HG02571 (cell line): ENCODE measurements at regions not wholly inside any gene's neighbourhood (a gene's known extent, or its start where the extent isn't known, plus 50 kb on each side); places are given as distances from the start of the nearest gene placed in this dataset.

Experiments used
- ATAC-seq: cut with Tn5 transposase; IDR thresholded peaks from one replicate; pipeline ENCODE4 v1.9.1; 2021; ENCODE audit warnings: mild to moderate bottlenecking, moderate library complexity; ENCODE audit not compliant: unreplicated experiment

GRCh38 chr17:71963791-71964190 lies 157.0 kb upstream of the SOX9 start:
- ATAC-seq, result no peak

GRCh38 chr17:71964559-71964958 lies 156.3 kb upstream of the SOX9 start:
- no peak for ATAC-seq

- no peak for ATAC-seq
These were observed 154.8 kb upstream of the SOX9 start for GRCh38 chr17:71966055-71966454.

GRCh38 chr17:71966459-71967313 lies 154.1 kb upstream of the SOX9 start:
- ATAC-seq, result no peak

- no peak for ATAC-seq
These were observed 151.3 kb upstream of the SOX9 start for GRCh38 chr17:71969500-71969899.

GRCh38 chr17:71970312-71970711 lies 150.5 kb upstream of the SOX9 start:
- ATAC-seq, result no peak

- ATAC-seq, result no peak
These were observed 146.8 kb upstream of the SOX9 start for GRCh38 chr17:71974051-71974450.

GRCh38 chr17:71975331-71975801 lies 145.5 kb upstream of the SOX9 start:
- no peak for ATAC-seq

- ATAC-seq, result no peak
These were observed 144.7 kb upstream of the SOX9 start for GRCh38 chr17:71976011-71976649.

- no peak for ATAC-seq
These were observed 142.4 kb upstream of the SOX9 start for GRCh38 chr17:71978435-71978834.

- ATAC-seq, result no peak
These were observed 140.6 kb upstream of the SOX9 start for GRCh38 chr17:71980171-71980570.

- ATAC-seq, result no peak
These were observed 137.0 kb upstream of the SOX9 start for GRCh38 chr17:71983828-71984227.

- ATAC-seq, result no peak
These were observed 135.4 kb upstream of the SOX9 start for GRCh38 chr17:71985111-71986039.

GRCh38 chr17:71986886-71987285 lies 133.9 kb upstream of the SOX9 start:
- ATAC-seq, result no peak

- no peak for ATAC-seq
These were observed 133.2 kb upstream of the SOX9 start for GRCh38 chr17:71987634-71988033.

- ATAC-seq, result no peak
These were observed 131.7 kb upstream of the SOX9 start for GRCh38 chr17:71989117-71989516.

GRCh38 chr17:71993363-71993762 lies 127.5 kb upstream of the SOX9 start:
- ATAC-seq, result no peak

- no peak for ATAC-seq
These were observed 125.2 kb upstream of the SOX9 start for GRCh38 chr17:71995590-71995989.

GRCh38 chr17:72004011-72004427 lies 116.8 kb upstream of the SOX9 start:
- ATAC-seq, result no peak

GRCh38 chr17:72004611-72005331 lies 116.0 kb upstream of the SOX9 start:
- peak; percentile 78 for ATAC-seq
